ENCODE measurements at regions not wholly inside any gene's neighbourhood (a gene's known extent, or its start where the extent isn't known, plus 50 kb on each side); places are given as distances from the start of the nearest gene placed in this dataset.

DNA sequence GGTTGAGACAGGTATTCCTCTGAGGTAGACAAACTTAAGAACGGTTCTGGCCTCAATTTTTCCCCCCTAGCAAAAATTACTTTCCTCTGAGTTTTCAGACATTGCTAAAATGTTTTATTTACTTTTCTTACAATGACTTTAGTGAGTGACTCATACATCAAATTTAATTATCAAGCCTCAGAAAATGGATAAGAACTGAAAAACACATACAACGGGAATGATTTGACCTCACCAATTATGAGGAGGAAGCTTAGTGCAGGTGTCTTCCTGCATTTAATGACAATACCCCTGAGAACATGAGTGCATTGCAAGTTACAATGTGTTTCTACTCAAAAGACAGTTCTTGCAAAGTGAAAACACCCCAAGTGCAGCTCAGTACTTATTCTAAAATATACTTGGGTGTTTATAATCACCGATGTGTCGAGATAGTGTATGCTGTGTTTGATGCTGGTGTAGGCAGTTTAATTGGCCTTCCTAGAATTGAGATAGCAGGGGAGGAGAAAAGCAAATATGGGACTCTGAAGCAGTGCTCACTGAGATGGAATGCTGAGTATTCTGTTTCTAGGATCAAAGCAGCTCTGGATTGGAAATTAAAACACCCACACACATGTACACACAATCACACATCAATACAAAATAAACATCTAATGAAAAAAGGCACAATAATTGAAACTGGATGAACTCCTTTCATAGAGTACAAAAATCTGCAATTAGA is 189.5 kb upstream of the SLC10A2 start:
- Histone ChIP-seq H3K36me3 (ENCODE audit: insufficient read depth, low read length) (no peaks in the 10 kb centered on the region), H3K27me3 (ENCODE audit: insufficient read depth, low read length, poor library complexity) (no peaks in the 10 kb centered on the region), H2AFZ (ENCODE audit: low read depth, low read length) (no peak overlapping the region), H3K9me3 (ENCODE audit: insufficient read depth, low read length, severe bottlenecking) (no peaks in the 10 kb centered on the region), H3K9ac (ENCODE audit: low read depth, low read length) (no peak overlapping the region), H3K27ac (ENCODE audit: low read length) (no peak overlapping the region), H3K79me2 (ENCODE audit: insufficient read depth, low read length) (no peaks in the 10 kb centered on the region), H3K4me1 (ENCODE audit: insufficient read depth, low read length) (no peaks in the 10 kb centered on the region), H3K4me2 (ENCODE audit: insufficient read depth, low read length) (no peak overlapping the region), H4K20me1 (ENCODE audit: insufficient read depth, low read length) (no peaks in the 10 kb centered on the region), H3K4me3 (ENCODE audit: low read depth in 1 of 2, low read length in 2 of 2) (no peak overlapping the region)
- no peak for ATAC-seq (ENCODE audit: insufficient read depth, low read depth)
- DNase-seq = no peak
- TF ChIP-seq, protein P1, sequence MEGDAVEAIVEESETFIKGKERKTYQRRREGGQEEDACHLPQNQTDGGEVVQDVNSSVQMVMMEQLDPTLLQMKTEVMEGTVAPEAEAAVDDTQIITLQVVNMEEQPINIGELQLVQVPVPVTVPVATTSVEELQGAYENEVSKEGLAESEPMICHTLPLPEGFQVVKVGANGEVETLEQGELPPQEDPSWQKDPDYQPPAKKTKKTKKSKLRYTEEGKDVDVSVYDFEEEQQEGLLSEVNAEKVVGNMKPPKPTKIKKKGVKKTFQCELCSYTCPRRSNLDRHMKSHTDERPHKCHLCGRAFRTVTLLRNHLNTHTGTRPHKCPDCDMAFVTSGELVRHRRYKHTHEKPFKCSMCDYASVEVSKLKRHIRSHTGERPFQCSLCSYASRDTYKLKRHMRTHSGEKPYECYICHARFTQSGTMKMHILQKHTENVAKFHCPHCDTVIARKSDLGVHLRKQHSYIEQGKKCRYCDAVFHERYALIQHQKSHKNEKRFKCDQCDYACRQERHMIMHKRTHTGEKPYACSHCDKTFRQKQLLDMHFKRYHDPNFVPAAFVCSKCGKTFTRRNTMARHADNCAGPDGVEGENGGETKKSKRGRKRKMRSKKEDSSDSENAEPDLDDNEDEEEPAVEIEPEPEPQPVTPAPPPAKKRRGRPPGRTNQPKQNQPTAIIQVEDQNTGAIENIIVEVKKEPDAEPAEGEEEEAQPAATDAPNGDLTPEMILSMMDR (IDR thresholded peaks at IDR 0.05; ENCODE audit: borderline replicate concordance, extremely low read depth, low read length, poor library complexity, severe bottlenecking) = no peak
- TF ChIP-seq EZH2 (IDR thresholded peaks at IDR 0.05; ENCODE audit: borderline replicate concordance, low read depth, low read length, severe bottlenecking) = no peak

DNA sequence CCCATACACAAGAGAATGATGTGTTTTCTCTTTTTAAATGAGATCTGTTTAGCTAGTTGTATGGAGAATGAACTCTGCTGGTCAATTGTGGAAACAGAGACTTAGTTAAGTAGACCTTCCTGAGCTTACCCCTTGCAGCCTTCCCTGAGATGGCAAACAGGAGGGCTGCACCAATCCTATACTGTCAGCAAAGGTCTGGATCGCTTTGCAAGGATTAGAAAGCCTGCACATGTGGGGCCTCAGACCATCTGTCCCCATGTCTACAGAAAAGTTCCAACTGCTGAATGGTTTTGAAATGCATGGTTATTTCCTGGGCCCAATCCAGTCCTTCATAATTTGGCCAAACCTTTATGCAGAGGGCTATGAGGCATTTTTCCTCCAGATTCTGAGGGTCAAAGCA is 183.9 kb upstream of the SLC10A2 start:
- Histone ChIP-seq H3K79me2 (ENCODE audit: insufficient read depth, low read length) (no peaks in the 10 kb centered on the region), H3K9ac (ENCODE audit: low read depth, low read length) (no peak overlapping the region), H3K4me1 (ENCODE audit: insufficient read depth, low read length) (no peaks in the 10 kb centered on the region), H3K9me3 (ENCODE audit: insufficient read depth, low read length, severe bottlenecking) (no peaks in the 10 kb centered on the region), H2AFZ (ENCODE audit: low read depth, low read length) (no peak overlapping the region), H3K27ac (ENCODE audit: low read length) (no peak overlapping the region), H4K20me1 (ENCODE audit: insufficient read depth, low read length) (no peaks in the 10 kb centered on the region), H3K36me3 (ENCODE audit: insufficient read depth, low read length) (no peaks in the 10 kb centered on the region), H3K4me2 (ENCODE audit: insufficient read depth, low read length) (no peak overlapping the region), H3K27me3 (ENCODE audit: insufficient read depth, low read length, poor library complexity) (no peaks in the 10 kb centered on the region), H3K4me3 (ENCODE audit: low read depth in 1 of 2, low read length in 2 of 2) (no peak overlapping the region)
- DNase-seq (no peak), ATAC-seq (ENCODE audit: insufficient read depth, low read depth) (no peak)
- TF ChIP-seq, protein P1 (IDR thresholded peaks at IDR 0.05; ENCODE audit: borderline replicate concordance, extremely low read depth, low read length, poor library complexity, severe bottlenecking) = no peak
- no peak for TF ChIP-seq EZH2 (IDR thresholded peaks at IDR 0.05; ENCODE audit: borderline replicate concordance, low read depth, low read length, severe bottlenecking)

- Histone ChIP-seq H3K4me3 (ENCODE audit: low read depth in 1 of 2, low read length in 2 of 2) (no peak overlapping the region), H3K9me3 (ENCODE audit: insufficient read depth, low read length, severe bottlenecking) (no peaks in the 10 kb centered on the region), H3K27me3 (ENCODE audit: insufficient read depth, low read length, poor library complexity) (no peaks in the 10 kb centered on the region), H3K4me2 (ENCODE audit: insufficient read depth, low read length) (no peak overlapping the region), H3K4me1 (ENCODE audit: insufficient read depth, low read length) (no peaks in the 10 kb centered on the region), H3K9ac (ENCODE audit: low read depth, low read length) (no peak overlapping the region), H3K79me2 (ENCODE audit: insufficient read depth, low read length) (no peaks in the 10 kb centered on the region), H3K36me3 (ENCODE audit: insufficient read depth, low read length) (no peaks in the 10 kb centered on the region), H2AFZ (ENCODE audit: low read depth, low read length) (no peak overlapping the region), H4K20me1 (ENCODE audit: insufficient read depth, low read length) (no peaks in the 10 kb centered on the region), H3K27ac (ENCODE audit: low read length) (no peak overlapping the region)
- no peak for TF ChIP-seq EZH2 (IDR thresholded peaks at IDR 0.05; ENCODE audit: borderline replicate concordance, low read depth, low read length, severe bottlenecking)
- TF ChIP-seq, protein P1 (IDR thresholded peaks at IDR 0.05; ENCODE audit: borderline replicate concordance, extremely low read depth, low read length, poor library complexity, severe bottlenecking) = no peak
- ATAC-seq (ENCODE audit: insufficient read depth, low read depth) (no peak), DNase-seq (no peak)
These were observed 180.5 kb upstream of the SLC10A2 start for GRCh38 chr13:103246581-103247200.
